Tibial nerve (tissue), 4 donors: ENCODE measurements at regions not wholly inside any gene's neighbourhood (a gene's known extent, or its start where the extent isn't known, plus 50 kb on each side); places are given as distances from the start of the nearest gene placed in this dataset.

Source experiments
- DNase-seq, 2 donors: peaks; one replicate each; pipeline ENCODE4 v3.0.0-alpha.2; 2019; ENCODE audit warnings: low spot score in 2 of 2
- H3K27ac ChIP-seq, 4 donors: fragments of 200-600 bp; sonication (generic) in 3 of 4; one replicate each; pipeline ENCODE4 v1.5.1; 2017 to 2019; ENCODE audit warnings: mild to moderate bottlenecking in 1 of 4
- H3K27me3 ChIP-seq, 2 donors: fragments of 200-600 bp; sonication (generic) in 1 of 2; one replicate each; pipeline versions ENCODE4 v1.5.1 to v1.6.0; 2017 to 2019
- H3K36me3 ChIP-seq, 3 donors: fragments of 200-600 bp; sonication (generic); one replicate each; pipeline ENCODE4 v1.5.1; 2018 to 2019
- H3K4me1 ChIP-seq, 4 donors: fragments of 200-600 bp; sonication (generic) in 3 of 4; one replicate each; pipeline ENCODE4 v1.5.1; 2017 to 2019
- H3K4me3 ChIP-seq, 4 donors: fragments of 200-600 bp; sonication (generic) in 3 of 4; one replicate each; pipeline ENCODE4 v1.5.1; 2017 to 2019; ENCODE audit warnings: mild to moderate bottlenecking in 1 of 4, moderate library complexity in 1 of 4
- H3K9me3 ChIP-seq, 4 donors: fragments of 200-600 bp; sonication (generic) in 3 of 4; one replicate each; pipeline ENCODE4 v1.5.1; 2017 to 2019
- EP300 ChIP-seq, 2 donors: sonication (generic); formaldehyde crosslinking; IDR thresholded peaks; one replicate each; pipeline ENCODE4 v1.6.1; 2017; ENCODE audit warnings: antibody characterized with exemption in 2 of 2, mild to moderate bottlenecking in 1 of 2
- POLR2A ChIP-seq, 2 donors: fragments of 450-650 bp; IDR thresholded peaks; one replicate each; pipeline ENCODE4 v1.6.1; 2017; ENCODE audit warnings: antibody characterized with exemption in 2 of 2, mild to moderate bottlenecking in 2 of 2, moderate library complexity in 2 of 2
- WGBS, 2 donors: methylation state at CpG; one replicate each; pipeline ENCODE4 v1.1.5; 2018; 5-methylcytosine and 5-hydroxymethylcytosine counted together
- TF ChIP-seq, protein P1 (sequence below), 5 experiments: fragments of 200-600 bp in 3 of 5; fragments of 450-650 bp in 2 of 5; sonication (generic) in 3 of 5; IDR thresholded peaks; one replicate each; pipeline ENCODE4 v1.5.1; 2016 to 2019; ENCODE audit warnings: antibody characterized with exemption in 5 of 5, mild to moderate bottlenecking in 3 of 5, moderate library complexity in 2 of 5

DNA sequence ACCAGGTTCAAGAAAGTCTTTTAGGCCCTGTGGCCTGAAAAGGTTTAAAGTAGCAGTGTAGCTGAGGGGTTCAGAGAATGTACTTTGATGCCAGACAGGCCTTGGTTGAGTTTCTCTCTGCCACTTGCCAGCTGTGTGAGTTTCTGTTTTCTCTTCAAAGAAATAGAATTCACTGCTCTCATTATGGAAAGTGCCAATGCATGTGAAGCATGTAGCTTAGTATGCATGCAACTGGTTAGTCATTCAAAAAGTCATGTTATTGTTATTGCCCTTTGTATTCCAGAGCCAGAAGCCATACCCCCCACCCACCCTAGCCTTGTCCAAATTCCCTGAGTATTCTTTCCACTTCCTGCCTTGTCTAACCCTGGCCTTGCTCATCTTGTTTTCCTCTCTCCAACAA lies 101.7 kb downstream of the ADRB2 start:
- Histone ChIP-seq H3K9me3 (no peaks in the 10 kb centered on the region), H3K4me3 (no peak overlapping the region), H3K4me1 (peaks cover 0 to 4% (median 0%) of the 10 kb centered on the region in 4 donors), H3K27me3 (no peaks in the 10 kb centered on the region), H3K36me3 (no peaks in the 10 kb centered on the region), H3K27ac (peak overlapping the region in 1 of 4 donors; percentile 37)
- no peak for DNase-seq
- TF ChIP-seq POLR2A (IDR thresholded peaks at IDR 0.05) (no peak), EP300 (IDR thresholded peaks at IDR 0.05) (no peak)
- TF ChIP-seq, protein P1, sequence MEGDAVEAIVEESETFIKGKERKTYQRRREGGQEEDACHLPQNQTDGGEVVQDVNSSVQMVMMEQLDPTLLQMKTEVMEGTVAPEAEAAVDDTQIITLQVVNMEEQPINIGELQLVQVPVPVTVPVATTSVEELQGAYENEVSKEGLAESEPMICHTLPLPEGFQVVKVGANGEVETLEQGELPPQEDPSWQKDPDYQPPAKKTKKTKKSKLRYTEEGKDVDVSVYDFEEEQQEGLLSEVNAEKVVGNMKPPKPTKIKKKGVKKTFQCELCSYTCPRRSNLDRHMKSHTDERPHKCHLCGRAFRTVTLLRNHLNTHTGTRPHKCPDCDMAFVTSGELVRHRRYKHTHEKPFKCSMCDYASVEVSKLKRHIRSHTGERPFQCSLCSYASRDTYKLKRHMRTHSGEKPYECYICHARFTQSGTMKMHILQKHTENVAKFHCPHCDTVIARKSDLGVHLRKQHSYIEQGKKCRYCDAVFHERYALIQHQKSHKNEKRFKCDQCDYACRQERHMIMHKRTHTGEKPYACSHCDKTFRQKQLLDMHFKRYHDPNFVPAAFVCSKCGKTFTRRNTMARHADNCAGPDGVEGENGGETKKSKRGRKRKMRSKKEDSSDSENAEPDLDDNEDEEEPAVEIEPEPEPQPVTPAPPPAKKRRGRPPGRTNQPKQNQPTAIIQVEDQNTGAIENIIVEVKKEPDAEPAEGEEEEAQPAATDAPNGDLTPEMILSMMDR (IDR thresholded peaks at IDR 0.05) = no peak

DNA sequence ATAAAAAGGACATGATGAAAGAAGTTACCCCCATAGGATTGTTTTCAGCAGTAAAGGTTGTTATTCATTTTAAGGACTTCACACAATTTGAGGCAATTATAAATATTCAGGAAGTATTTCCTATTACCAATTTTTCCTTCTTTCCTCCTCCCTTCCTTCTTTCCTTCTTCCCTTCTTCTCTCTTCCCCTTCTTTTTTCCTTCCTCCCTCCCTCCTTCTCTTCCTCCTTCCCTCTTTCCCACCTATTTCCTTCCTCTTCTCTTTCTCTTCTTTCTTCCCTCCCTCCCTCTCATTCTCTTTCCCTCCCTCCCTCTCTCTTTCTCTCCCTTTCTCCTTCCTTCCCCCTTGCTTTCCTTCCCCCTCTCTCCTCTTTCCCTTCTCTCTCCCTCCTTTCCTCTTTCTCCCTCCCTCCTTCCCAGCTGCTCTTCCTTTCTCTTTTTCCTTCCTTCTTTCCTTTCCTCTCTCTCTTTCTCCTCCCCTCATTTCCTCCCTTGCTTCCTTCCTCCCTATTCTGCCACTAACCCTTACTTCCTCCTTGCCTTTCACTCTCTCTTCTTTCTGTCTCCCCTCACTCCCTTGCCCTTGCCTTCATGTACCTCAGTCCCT lies 105.1 kb downstream of the ADRB2 start:
- Histone ChIP-seq H3K27ac (no peak overlapping the region), H3K36me3 (no peaks in the 10 kb centered on the region), H3K9me3 (no peaks in the 10 kb centered on the region), H3K27me3 (no peaks in the 10 kb centered on the region), H3K4me1 (peaks cover 0 to 4% (median 0%) of the 10 kb centered on the region in 4 donors), H3K4me3 (no peak overlapping the region)
- no peak for DNase-seq
- TF ChIP-seq, protein P1 (IDR thresholded peaks at IDR 0.05) = no peak
- TF ChIP-seq EP300 (IDR thresholded peaks at IDR 0.05) (no peak), POLR2A (IDR thresholded peaks at IDR 0.05) (no peak)

DNA sequence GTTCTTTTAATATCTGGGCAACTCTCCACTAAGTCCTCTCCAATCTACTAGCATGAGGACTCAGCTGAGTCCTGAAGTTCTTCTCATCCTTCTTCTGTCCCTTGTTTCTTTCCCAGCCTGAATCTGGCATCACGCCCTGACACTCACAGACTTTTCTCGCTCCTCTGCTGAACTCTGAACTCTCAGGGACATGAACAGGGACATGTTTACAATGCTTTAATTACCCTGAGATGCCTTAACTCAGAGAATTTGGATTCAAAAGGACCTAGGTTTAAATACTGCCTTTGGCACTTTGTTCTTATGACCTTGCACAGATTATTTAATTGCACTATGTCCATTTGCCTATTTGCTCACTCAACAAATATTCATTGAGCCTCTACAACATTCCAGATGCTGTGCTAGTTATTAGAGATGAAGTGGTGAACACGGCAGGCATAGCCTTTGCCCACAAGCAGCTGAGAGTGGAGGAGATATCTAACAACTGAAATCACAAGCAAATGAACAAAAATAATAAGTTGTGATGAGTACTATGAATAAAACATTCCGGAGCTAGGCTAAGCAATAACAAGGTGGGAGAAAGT lies 106.0 kb downstream of the ADRB2 start:
- 56 to 59% methylated on average over 4 of the region's 4 CpGs for WGBS, 2 donors
- Histone ChIP-seq H3K27ac (no peak overlapping the region), H3K27me3 (no peaks in the 10 kb centered on the region), H3K4me1 (peaks cover 0 to 4% (median 0%) of the 10 kb centered on the region in 4 donors), H3K9me3 (no peaks in the 10 kb centered on the region), H3K36me3 (no peaks in the 10 kb centered on the region), H3K4me3 (no peak overlapping the region)
- TF ChIP-seq, protein P1 (IDR thresholded peaks at IDR 0.05) = no peak
- TF ChIP-seq EP300 (IDR thresholded peaks at IDR 0.05) = no peak
- TF ChIP-seq POLR2A (IDR thresholded peaks at IDR 0.05) = no peak
- DNase-seq = no peak

DNA sequence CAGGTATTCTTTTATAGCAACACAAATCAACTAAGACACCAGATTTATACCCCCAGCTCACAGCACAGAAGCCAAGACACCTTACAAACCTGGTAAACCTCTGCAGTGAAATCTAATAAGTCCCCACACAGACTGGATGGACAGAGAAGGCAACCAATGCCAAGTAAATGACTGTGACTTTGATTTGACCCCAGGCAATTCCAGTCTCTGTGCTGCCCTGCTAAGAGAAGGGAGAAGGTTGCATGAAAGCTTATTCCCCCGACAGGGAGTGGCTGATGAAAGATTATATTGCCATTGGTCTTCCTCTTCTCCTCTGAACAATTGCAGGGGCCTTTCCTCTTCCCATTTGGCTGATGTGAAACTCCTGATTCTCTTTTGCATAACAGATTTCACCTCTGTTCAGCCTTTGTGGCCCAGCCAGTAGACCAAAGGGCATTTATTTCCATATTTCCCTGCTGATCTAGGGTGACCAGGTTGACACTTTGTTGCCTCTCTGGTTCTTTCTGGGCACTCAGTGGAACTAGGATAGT lies 107.6 kb downstream of the ADRB2 start:
- Histone ChIP-seq H3K27ac (no peak overlapping the region), H3K27me3 (no peaks in the 10 kb centered on the region), H3K36me3 (no peaks in the 10 kb centered on the region), H3K4me3 (no peak overlapping the region), H3K4me1 (no peaks in the 10 kb centered on the region), H3K9me3 (no peaks in the 10 kb centered on the region)
- TF ChIP-seq EP300 (IDR thresholded peaks at IDR 0.05) (no peak), POLR2A (IDR thresholded peaks at IDR 0.05) (no peak)
- TF ChIP-seq, protein P1 (IDR thresholded peaks at IDR 0.05) = no peak
- no peak for DNase-seq
- 65 to 67% methylated on average over 1 of the region's 1 CpG for WGBS, 2 donors

DNA sequence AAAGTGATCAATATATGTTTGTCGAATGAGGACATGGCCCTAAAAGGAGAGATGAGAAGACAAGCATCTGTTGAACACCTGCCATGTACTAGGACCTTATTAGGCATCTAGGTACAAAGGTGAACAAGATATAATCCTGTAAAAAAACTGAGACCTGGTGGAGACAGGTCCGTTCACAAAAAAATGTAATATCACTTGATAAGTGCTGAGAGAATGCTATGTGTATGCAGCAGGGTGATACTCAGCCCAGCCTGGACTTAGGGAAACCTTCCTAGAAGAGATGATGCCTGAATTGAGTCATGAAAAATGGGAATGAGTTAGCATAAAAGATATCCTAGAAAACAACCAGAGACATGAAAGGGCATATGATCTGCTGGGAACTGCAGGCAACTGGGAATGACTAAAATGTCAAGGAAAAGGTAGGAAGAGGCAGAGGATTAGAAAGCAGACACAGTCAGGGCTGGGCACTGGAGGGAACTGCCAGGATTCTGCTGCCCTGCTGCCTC lies 108.5 kb downstream of the ADRB2 start:
- TF ChIP-seq, protein P1 (IDR thresholded peaks at IDR 0.05) = no peak
- TF ChIP-seq POLR2A (IDR thresholded peaks at IDR 0.05) = no peak
- no peak for TF ChIP-seq EP300 (IDR thresholded peaks at IDR 0.05)

More for the DNA sequence above, 108.5 kb downstream of the ADRB2 start:
- no peak for DNase-seq
- H3K4me1 ChIP-seq = no peaks in the 10 kb centered on the region
- H3K9me3 ChIP-seq = no peaks in the 10 kb centered on the region
- no peak overlapping the region for H3K27ac ChIP-seq
- no peak overlapping the region for H3K4me3 ChIP-seq
- 94 to 96% methylated on average over 2 of the region's 2 CpGs for WGBS, 2 donors
- H3K27me3 ChIP-seq = no peaks in the 10 kb centered on the region
- no peaks in the 10 kb centered on the region for H3K36me3 ChIP-seq
